ENCODE measurements at regions not wholly inside any gene's neighbourhood (a gene's known extent, or its start where the extent isn't known, plus 50 kb on each side); places are given as distances from the start of the nearest gene placed in this dataset.
"Not testable (repeated sequence)": the region's sequence is repeated elsewhere in the genome, so short reads cannot be mapped to it uniquely, and the experiment has no call there.

DNA sequence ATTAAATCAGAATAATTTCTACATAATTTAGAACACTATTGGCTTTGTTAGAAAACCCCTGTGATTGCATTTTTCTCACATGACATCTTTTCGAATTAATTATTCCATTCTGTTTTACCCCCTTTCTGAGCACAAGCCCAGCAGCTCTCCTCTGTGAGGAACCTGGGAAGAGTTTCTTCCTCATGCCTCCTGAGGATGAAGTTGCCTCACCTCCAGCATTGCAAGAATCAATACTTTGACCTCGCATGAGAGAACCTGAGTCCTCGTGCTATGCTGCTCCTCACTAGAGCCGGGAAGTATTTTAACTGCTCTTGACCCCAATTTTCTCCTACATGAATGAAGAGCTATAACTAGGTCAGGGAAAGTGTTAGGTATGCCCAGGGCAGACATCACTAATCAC is 77.1 kb upstream of the RAPH1 start:
- Histone ChIP-seq H3K27ac (ENCODE audit: low read depth) (no peak overlapping the region), H3K36me3 (ENCODE audit: insufficient read depth) (no peaks in the 10 kb centered on the region), H3K4me3 (ENCODE audit: low read depth, low read length) (no peak overlapping the region), H3K4me1 (ENCODE audit: insufficient read depth) (no peaks in the 10 kb centered on the region)
- DNase-seq (ENCODE audit: extremely low spot score), result no peak
- WGBS, result 93% methylated on average over 4 of the region's 4 CpGs

DNA sequence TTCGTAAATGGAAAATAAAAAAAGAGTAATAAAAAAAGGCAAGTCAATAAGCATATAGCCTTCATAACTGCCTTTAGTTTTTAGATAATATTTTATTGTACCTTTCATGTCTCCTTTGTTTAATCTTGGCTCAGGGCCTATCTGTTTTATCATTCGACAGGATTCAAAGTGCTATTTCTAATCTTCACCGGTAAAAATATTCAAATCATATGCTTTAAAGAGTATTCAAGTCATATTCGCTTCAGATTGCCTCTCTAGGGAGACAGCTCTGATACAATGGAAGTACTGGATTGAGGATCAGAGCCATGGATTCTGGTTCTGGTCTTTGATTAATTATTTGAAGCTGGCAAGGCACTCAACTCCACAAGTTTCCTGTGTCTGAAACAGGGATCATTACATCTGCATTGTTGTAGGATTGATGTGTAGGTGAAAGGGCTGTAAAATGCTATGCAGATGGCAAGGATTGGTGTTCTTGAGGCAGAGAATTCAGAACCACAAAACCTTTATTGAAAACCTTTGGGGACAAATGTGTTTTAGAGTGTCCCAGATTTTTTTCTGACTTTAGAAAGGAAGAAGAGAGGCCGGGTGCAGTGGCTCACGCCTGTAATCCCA is 84.3 kb upstream of the RAPH1 start:
- whole genome bisulfite sequencing, result 64% methylated on average over 6 of the region's 6 CpGs
- DNase-seq (ENCODE audit: extremely low spot score), result no peak
- Histone ChIP-seq H3K36me3 (ENCODE audit: insufficient read depth) (no peaks in the 10 kb centered on the region), H3K4me1 (ENCODE audit: insufficient read depth) (no peaks in the 10 kb centered on the region), H3K27ac (ENCODE audit: low read depth) (no peak overlapping the region), H3K4me3 (ENCODE audit: low read depth, low read length) (no peak overlapping the region)

DNA sequence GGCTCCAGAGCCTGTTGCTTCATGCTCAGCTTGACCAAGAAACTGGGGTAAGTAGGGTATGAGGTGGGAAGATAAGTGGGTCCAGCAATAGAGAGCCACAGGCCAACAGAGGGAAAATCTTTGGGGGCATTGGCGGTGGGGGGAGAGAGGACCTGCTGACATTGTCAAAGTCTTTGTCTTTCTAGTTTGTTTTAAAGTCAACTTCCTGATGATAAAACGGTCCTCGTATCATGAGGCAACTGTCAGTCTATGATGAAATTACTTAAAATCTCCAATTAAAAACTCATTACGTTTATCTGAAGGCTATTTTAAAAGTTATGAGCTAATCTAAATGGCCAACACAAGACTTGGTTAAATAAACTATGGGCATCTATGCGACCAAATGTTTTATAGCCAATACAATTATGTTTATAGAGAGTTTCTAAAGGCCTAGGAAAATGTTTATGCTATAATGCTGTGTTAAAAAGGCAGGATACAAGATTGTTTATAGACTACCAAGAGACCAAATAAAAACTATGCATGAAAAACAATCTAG is 84.4 kb upstream of the CD28 start:
- no peak for DNase-seq (ENCODE audit: extremely low spot score)
- 62% methylated on average over 5 of the region's 5 CpGs for WGBS
- Histone ChIP-seq H3K36me3 (ENCODE audit: insufficient read depth) (no peaks in the 10 kb centered on the region), H3K27ac (ENCODE audit: low read depth) (no peak overlapping the region), H3K4me3 (ENCODE audit: low read depth, low read length) (no peak overlapping the region), H3K4me1 (ENCODE audit: insufficient read depth) (no peaks in the 10 kb centered on the region)

DNA sequence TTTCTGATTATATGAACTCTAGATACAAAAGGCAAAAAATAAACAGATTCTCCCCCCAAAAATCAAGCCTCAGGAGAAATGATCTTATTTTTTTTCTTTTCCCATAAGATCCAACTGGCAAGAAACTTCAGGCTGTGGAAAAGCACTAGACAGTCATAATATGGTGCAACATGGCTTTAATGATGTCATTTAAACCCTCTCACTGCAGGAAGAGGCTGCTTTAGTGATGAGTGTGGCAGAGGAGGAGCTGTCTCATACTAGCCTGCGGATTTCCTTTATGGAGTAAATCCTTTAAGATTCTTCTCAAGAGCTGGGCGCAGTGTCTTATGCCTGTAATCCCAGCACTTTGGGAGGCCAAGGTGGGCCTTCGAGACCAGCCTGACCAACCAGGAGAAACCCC is 83.3 kb upstream of the CD28 start:
- DNase-seq (ENCODE audit: extremely low spot score), result no peak
- H3K4me1 ChIP-seq (ENCODE audit: insufficient read depth), result no peaks in the 10 kb centered on the region
- no peak overlapping the region for H3K27ac ChIP-seq (ENCODE audit: low read depth)
- no peaks in the 10 kb centered on the region for H3K36me3 ChIP-seq (ENCODE audit: insufficient read depth)
- no peak overlapping the region for H3K4me3 ChIP-seq (ENCODE audit: low read depth, low read length)
- WGBS, result 82% methylated on average over 3 of the region's 3 CpGs

DNA sequence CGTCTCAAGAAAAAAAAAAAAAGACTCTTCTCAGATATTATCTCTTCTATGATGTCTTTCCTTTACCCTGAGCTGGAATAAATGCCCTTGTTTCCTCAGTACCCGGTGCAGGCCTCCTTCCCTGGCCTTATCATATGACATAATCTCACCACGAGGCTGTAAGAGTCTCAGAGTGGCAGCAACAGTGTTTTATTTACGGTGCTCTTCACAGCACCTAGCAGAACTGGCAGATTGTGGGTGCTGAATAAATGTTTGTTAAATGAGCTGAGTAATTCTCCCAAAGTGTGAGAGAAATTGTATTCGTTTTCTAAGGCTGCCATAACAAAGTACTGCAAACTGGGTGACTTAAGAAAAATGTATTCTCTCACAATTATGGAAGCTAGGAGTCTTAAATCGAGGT is 82.8 kb upstream of the CD28 start:
- WGBS, result 59% methylated on average over 6 of the region's 6 CpGs
- H3K27ac ChIP-seq (ENCODE audit: low read depth), result no peak overlapping the region

DNA sequence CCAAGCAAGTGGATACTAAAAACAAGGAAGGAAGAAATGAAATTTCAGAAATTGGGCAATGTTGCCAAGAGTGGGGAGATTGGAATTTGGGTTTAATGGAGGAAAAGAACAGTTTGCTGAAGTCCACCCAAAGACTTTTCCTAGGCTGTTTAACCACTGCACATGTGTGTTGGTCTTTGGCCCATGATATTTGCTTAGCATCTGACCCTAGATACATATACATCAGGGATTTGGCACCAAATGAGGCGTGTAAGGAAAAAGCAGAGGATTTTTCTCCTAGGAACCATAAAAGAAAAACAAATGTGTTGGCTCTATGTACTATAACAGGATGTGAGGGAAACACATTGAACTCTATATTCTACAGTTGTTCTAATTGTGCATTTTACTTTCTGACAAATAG is 80.7 kb upstream of the CD28 start:
- H3K4me3 ChIP-seq (ENCODE audit: low read depth, low read length), result no peak overlapping the region
- 57% methylated on average over 1 of the region's 1 CpG for WGBS
- DNase-seq (ENCODE audit: extremely low spot score), result no peak
- H3K27ac ChIP-seq (ENCODE audit: low read depth), result no peak overlapping the region
- no peaks in the 10 kb centered on the region for H3K4me1 ChIP-seq (ENCODE audit: insufficient read depth)
- H3K36me3 ChIP-seq (ENCODE audit: insufficient read depth), result no peaks in the 10 kb centered on the region

More for the DNA sequence above, 82.8 kb upstream of the CD28 start:
- no peak for DNase-seq (ENCODE audit: extremely low spot score)
- Histone ChIP-seq H3K4me1 (ENCODE audit: insufficient read depth) (no peaks in the 10 kb centered on the region), H3K4me3 (ENCODE audit: low read depth, low read length) (no peak overlapping the region), H3K36me3 (ENCODE audit: insufficient read depth) (no peaks in the 10 kb centered on the region)

DNA sequence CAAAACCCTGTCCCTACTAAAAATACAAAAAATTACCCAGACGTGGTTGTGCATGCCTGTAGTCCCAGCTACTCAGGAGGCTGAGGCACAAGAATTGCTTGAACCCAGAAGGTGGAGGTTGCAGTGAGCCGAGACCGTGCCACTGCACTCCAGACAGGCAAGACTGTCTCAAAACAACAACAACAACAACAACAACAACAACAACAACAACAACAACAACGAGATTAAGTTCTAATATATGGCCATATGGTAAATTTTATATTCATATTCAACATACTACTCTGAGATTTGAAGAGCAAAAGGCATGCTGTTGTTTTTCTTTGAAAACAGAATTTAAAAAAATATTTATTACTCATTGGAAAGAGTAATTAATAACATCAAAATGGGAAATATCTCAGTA is 80.2 kb upstream of the CD28 start:
- not testable (repeated sequence) for H3K36me3 ChIP-seq (ENCODE audit: insufficient read depth); H3K27ac ChIP-seq (ENCODE audit: low read depth); H3K4me1 ChIP-seq (ENCODE audit: insufficient read depth); DNase-seq (ENCODE audit: extremely low spot score); H3K4me3 ChIP-seq (ENCODE audit: low read depth, low read length)
- WGBS, result 84% methylated on average over 4 of the region's 4 CpGs

DNA sequence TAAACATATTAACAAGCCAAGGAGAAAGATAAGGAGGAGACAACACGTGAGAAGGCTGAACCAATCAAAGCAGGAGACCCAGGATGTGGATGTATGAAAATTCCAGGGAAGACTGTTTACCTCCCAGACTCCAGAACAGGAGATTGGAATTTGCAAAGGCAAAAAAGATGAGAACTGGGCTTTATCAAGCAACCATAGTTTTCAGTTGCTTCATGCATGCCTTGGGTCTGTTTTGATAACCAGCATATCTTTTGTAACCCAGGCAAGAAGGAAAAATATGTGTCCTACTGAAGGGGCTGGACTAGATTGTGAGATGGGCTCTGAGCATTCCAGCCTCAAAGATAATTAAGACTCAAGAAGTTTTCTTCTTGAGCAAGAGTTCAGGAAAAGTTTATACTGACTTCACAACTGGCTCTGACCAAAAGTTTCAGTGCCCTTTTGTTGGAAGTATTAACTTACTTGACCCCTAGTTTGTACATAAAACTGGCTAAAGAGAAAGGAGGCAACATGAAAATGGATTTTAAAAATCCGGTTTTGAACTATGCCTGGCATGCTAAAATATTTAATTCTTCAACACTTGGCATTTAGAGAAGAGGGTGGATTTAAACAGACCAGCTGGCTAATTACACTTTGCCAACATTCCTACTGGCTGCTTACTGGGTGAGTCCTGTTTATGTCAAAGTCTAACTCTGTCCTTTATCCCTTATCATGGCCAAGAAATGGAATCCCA is 79.3 kb upstream of the CD28 start:
- WGBS, result 18% methylated on average over 2 of the region's 2 CpGs
- Histone ChIP-seq H3K4me3 (ENCODE audit: low read depth, low read length) (no peak overlapping the region), H3K36me3 (ENCODE audit: insufficient read depth) (no peaks in the 10 kb centered on the region), H3K4me1 (ENCODE audit: insufficient read depth) (no peaks in the 10 kb centered on the region), H3K27ac (ENCODE audit: low read depth) (no peak overlapping the region)
- DNase-seq (ENCODE audit: extremely low spot score), result no peak

DNA sequence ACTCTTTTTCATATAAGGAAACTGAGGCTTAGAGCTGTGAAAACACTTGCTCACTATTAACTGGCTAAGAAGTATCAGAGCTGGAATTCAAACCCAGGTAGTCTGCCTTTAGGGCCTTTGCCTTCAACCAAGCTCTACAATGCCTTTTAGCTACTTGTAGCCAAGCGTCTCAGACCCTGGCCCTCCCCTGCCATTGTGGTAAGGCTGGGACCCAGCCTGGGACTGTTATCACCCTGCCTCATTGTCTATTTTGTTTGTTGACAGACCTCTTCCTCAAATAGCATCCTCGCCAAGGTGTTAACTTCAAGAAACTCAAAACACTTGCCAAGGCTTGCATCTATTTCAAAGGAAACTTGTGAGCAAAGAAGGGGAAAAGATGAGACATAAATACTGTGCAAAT is 76.7 kb upstream of the CD28 start:
- Histone ChIP-seq H3K27ac (ENCODE audit: low read depth) (no peak overlapping the region), H3K4me3 (ENCODE audit: low read depth, low read length) (no peak overlapping the region), H3K36me3 (ENCODE audit: insufficient read depth) (no peaks in the 10 kb centered on the region), H3K4me1 (ENCODE audit: insufficient read depth) (no peaks in the 10 kb centered on the region)
- WGBS, result over 99% methylated on average over 2 of the region's 2 CpGs
- no peak for DNase-seq (ENCODE audit: extremely low spot score)

DNA sequence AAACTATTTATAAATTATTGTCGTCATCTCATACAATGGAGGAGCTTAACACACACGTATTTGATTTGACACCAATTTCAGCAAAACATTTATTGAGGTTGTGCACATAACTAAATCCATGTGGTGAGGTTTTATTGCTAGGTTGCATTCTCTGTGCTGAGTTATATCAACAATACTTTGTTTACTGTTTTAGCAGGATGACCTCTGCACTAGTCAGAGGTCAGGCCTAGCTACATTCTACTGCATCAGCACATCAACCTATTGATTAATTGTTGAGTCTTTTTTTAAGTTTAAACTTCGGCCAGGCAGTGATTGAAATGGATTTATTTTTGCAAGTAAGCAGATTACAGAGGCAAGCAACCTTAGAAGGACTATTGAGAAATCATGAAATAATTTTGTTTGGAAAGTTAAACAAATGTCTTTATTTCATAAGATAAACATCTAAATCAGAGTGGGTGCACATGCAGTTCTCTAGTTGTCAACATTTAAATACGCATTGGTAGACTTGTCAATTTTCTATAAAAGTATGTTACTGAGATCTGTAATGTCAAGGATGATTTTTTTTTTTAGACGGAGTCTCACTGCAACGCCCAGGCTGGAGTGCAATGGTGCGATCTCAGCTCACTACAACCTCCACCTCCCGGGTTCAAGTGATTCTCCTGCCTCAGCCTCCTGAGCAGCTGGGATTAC is 75.2 kb upstream of the CD28 start:
- 75% methylated on average over 8 of the region's 8 CpGs for WGBS
- no peak for DNase-seq (ENCODE audit: extremely low spot score)
- Histone ChIP-seq H3K27ac (ENCODE audit: low read depth) (no peak overlapping the region), H3K4me1 (ENCODE audit: insufficient read depth) (no peaks in the 10 kb centered on the region), H3K4me3 (ENCODE audit: low read depth, low read length) (no peak overlapping the region), H3K36me3 (ENCODE audit: insufficient read depth) (no peaks in the 10 kb centered on the region)

DNA sequence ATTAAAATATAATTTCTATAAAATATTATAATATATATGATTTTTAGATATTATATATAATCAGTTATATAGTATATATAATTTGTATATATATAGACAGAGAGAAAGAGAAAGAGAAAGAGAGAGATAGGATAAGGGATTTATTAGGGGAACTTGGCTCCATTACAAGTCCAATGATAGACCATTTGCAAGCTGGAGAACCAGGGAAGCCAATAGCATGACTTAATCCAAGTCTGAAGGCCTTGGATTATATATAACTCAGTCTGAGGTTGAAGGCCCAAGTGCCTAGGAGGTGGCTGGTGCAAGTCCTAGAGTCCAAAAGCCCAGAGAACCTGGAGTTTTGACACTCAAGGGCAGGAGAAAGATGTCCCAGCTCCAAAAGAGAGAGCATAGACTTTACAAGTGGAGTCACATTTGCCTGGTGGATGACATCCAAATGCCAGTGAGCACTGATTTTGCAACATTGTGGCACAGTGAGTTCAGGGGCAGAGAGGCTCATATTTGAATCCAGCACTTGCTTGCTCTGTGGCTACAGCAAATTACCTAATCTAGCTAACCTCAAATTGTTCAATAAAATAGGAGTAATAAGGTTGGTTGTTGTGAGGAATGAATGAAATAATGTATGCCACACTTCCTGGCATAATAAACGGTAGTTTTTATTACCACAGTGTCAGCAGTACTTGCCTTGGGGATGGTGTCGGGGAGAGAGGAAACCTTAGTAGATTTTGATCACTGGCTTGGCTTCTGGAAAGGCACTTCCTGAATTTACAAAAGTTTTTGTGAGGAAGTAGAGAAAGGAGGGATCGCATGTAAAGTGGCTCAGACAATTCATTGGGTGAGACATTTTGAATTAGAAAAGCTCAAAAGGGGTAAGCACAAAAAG is 69.6 kb upstream of the CD28 start:
- Histone ChIP-seq H3K36me3 (ENCODE audit: insufficient read depth) (no peaks in the 10 kb centered on the region), H3K27ac (ENCODE audit: low read depth) (no peak overlapping the region), H3K4me3 (ENCODE audit: low read depth, low read length) (no peak overlapping the region), H3K4me1 (ENCODE audit: insufficient read depth) (peaks cover 2% of the 10 kb centered on the region)
- WGBS, result 63% methylated on average over 3 of the region's 3 CpGs
- no peak for DNase-seq (ENCODE audit: extremely low spot score)

DNA sequence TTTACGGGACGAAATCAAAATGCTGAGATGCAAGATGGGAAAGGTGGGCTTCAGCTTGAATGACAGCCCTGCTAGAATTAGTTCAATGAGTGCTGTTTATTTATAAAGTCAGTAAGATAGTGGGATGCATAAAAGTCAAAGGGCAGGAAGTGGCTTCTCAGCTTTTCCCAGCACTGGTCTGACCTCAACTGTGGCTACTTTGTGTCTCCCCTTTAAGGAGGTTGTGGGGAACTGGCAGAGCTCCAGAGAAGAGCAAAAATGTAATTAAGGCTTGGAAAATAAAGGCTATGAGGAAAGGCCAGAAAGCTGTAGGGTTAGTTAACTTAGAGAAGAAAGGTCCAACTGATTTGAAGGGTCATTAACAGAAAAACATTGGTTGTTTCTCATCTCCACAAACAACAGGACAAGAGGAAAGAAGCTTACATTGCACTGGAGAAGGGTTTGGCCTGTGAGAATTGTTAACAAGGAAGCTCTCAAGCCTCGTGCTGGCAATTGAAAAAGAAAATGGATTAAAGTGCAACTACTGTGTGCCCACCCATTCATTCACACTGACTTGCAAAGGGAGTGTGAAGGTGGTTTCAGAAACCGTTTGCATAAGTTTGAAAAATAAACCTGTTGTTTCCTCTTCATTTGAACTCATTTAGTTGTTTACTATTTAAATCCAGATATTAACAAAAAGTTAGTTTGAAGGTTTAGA is 68.8 kb upstream of the CD28 start:
- WGBS, result 76% methylated on average over 4 of the region's 4 CpGs
- no peak overlapping the region for H3K27ac ChIP-seq (ENCODE audit: low read depth)
- H3K4me3 ChIP-seq (ENCODE audit: low read depth, low read length), result no peak overlapping the region
- DNase-seq (ENCODE audit: extremely low spot score), result no peak
- no peaks in the 10 kb centered on the region for H3K36me3 ChIP-seq (ENCODE audit: insufficient read depth)
- peaks cover 2% of the 10 kb centered on the region for H3K4me1 ChIP-seq (ENCODE audit: insufficient read depth)

DNA sequence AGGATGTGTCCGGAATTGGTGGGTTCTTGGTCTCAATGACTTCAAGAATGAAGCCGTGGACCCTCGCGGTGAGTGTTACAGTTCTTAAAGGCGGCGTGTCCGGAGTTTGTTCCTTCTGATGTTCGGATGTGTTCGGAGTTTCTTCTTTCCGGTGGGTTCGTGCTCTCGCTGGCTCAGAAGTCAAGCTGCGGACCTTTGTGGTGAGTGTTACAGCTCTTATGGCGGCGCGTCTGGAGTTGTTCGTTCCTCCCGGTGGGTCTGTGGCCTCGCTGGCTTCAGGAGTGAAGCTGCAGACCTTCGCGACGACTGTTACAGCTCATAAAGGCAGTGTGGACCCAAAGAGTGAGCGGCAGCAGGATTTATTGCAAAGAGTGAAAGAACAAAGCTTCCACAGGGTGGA is 64.6 kb upstream of the CD28 start:
- 97% methylated on average over 23 of the region's 23 CpGs for WGBS
- not testable (repeated sequence) for H3K27ac ChIP-seq (ENCODE audit: low read depth); H3K36me3 ChIP-seq (ENCODE audit: insufficient read depth); H3K4me1 ChIP-seq (ENCODE audit: insufficient read depth); DNase-seq (ENCODE audit: extremely low spot score); H3K4me3 ChIP-seq (ENCODE audit: low read depth, low read length)
